Naive thymus-derived CD8-positive, alpha-beta T cell (primary cell): ENCODE measurements at regions not wholly inside any gene's neighbourhood (a gene's known extent, or its start where the extent isn't known, plus 50 kb on each side); places are given as distances from the start of the nearest gene placed in this dataset.
"Not testable (repeated sequence)": the region's sequence is repeated elsewhere in the genome, so short reads cannot be mapped to it uniquely, and the experiment has no call there.

Source experiments
- ATAC-seq, 2 donors: fragments of 150-1000 bp; cut with Tn5 transposase in 1 of 2; sonication (Bioruptor Pico), chemical (Tn5 transposase) in 1 of 2; 1 replicate in 1 of 2; 2 replicates in 1 of 2; pipeline ENCODE4 v1.10.0; 2021; ENCODE audit warnings: mild to moderate bottlenecking in 2 of 2, moderate library complexity in 2 of 2
- POLR2A ChIA-PET: fragments of 350-600 bp; sonication (Branson Sonifier 250); formaldehyde crosslinking; loops from one replicate; lab custom pipeline; 2021; ENCODE audit warnings: antibody characterized with exemption; lab: Charles Lee
- DNase-seq, 10 donors: peaks; one replicate each; pipeline versions ENCODE4 v3.0.0 to v3.0.0-alpha.2; 2020 to 2022
- H3K27ac Mint-ChIP-seq, 10 donors: one replicate each; pipeline ENCODE4 v1.8.0; 2020 to 2022; ENCODE audit warnings: mild to moderate bottlenecking in 10 of 10, mixed read lengths in 10 of 10, moderate library complexity in 4 of 10, inconsistent platforms in 1 of 10
- H3K27me3 Mint-ChIP-seq, 5 donors: one replicate each; pipeline ENCODE4 v1.8.0; 2021 to 2022; ENCODE audit warnings: mixed read lengths in 5 of 5
- H3K36me3 Mint-ChIP-seq, 3 donors: one replicate each; pipeline ENCODE4 v1.8.0; 2020 to 2022; ENCODE audit warnings: mixed read lengths in 3 of 3, mild to moderate bottlenecking in 2 of 3, inconsistent platforms in 1 of 3
- H3K4me1 Mint-ChIP-seq, 4 donors: one replicate each; pipeline ENCODE4 v1.8.0; 2021 to 2022; ENCODE audit warnings: mixed read lengths in 4 of 4
- H3K4me3 Mint-ChIP-seq, 10 donors: one replicate each; pipeline ENCODE4 v1.8.0; 2020 to 2022; ENCODE audit warnings: mild to moderate bottlenecking in 10 of 10, mixed read lengths in 10 of 10, moderate library complexity in 6 of 10, inconsistent platforms in 1 of 10
- H3K9me3 Mint-ChIP-seq, 9 donors: one replicate each; pipeline ENCODE4 v1.8.0; 2020 to 2022; ENCODE audit warnings: mixed read lengths in 9 of 9, mild to moderate bottlenecking in 3 of 9, inconsistent platforms in 1 of 9, moderate library complexity in 1 of 9

DNA sequence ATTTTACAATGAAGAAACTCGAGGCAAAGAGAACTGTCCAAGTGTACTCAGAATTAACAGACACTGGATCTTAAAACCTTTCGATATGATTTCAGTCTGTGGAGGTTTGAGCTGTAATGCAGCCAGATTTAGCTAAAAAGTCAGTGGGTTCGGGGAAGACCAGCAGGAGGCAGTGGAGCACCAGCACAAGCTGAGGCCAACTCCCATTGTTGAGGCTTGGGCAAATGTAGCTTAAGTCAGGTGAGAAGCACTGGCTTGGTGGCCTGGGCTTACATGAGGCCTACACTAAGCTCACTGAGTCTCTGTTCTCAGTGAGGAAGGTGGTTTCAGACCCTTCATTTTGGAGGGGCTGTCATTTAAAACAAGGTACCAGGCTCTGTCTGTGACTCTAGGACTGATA, 1841.5 kb downstream of the KHDRBS2 start:
- H3K4me1 Mint-ChIP-seq, H3K27me3 Mint-ChIP-seq, POLR2A ChIA-PET, H3K4me3 Mint-ChIP-seq, DNase-seq, ATAC-seq, H3K36me3 Mint-ChIP-seq, H3K27ac Mint-ChIP-seq: not testable (repeated sequence)
- peaks cover 0 to 13% (median 2%) of the 10 kb centered on the region in 9 donors for H3K9me3 Mint-ChIP-seq

- POLR2A ChIA-PET, ATAC-seq, H3K27me3 Mint-ChIP-seq, H3K4me3 Mint-ChIP-seq, H3K27ac Mint-ChIP-seq, DNase-seq, H3K36me3 Mint-ChIP-seq, H3K4me1 Mint-ChIP-seq: not testable (repeated sequence)
- peaks cover 0 to 21% (median 10%) of the 10 kb centered on the region in 9 donors for H3K9me3 Mint-ChIP-seq
Observed at GRCh38 chr6:60439709-60440108, 1846.3 kb downstream of the KHDRBS2 start.

DNA sequence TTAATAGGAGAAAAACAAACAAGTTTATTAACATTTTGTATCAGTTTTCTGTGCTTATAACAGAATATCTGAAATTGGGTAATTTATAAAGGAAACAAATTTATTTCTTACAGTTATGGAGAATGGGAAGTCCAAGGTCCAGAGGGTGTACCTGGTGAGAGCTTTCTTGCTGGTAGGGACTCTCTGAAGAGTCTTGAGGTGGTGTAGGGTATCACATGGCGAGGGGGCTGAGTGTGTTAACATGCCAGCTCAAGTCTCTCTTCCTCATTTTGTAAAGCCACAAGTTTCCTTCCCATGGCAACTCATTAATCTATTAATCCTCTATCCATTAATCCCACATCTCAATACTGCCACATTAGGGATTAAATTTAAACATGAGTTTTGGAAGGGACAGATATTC, 1863.3 kb downstream of the KHDRBS2 start:
- DNase-seq, H3K27me3 Mint-ChIP-seq, POLR2A ChIA-PET, ATAC-seq, H3K4me3 Mint-ChIP-seq, H3K4me1 Mint-ChIP-seq, H3K27ac Mint-ChIP-seq, H3K36me3 Mint-ChIP-seq: not testable (repeated sequence)
- H3K9me3 Mint-ChIP-seq: peaks cover 4 to 18% (median 7%) of the 10 kb centered on the region in 9 donors

DNA sequence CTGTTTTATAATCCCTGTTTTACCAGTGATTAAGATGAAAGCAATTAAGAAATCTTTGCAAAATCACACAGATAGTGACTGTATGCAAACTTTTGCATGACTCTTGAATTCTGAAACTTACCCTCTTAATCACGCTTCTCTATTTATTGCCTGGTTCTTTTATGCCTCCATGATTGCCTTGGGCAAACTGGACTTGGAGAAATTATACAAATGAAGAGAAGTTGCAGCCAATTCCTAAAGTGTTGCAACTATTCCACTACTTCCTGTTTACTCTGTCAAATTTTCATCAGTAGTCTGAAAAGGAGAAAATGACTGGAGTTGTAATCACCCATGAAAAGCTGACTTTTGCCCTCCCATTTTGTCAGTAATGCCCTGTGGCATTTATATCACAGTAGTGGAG, 1869.9 kb downstream of the KHDRBS2 start:
- H3K4me3 Mint-ChIP-seq, H3K27me3 Mint-ChIP-seq, ATAC-seq, H3K4me1 Mint-ChIP-seq, POLR2A ChIA-PET, DNase-seq, H3K27ac Mint-ChIP-seq, H3K36me3 Mint-ChIP-seq: not testable (repeated sequence)
- peaks cover 0 to 15% (median 4%) of the 10 kb centered on the region in 9 donors for H3K9me3 Mint-ChIP-seq

GRCh38 chr6:60408747-60409146, 1877.3 kb downstream of the KHDRBS2 start:
- H3K4me1 Mint-ChIP-seq, DNase-seq, H3K4me3 Mint-ChIP-seq, POLR2A ChIA-PET, ATAC-seq, H3K36me3 Mint-ChIP-seq, H3K27me3 Mint-ChIP-seq, H3K27ac Mint-ChIP-seq: not testable (repeated sequence)
- H3K9me3 Mint-ChIP-seq: peaks cover 0 to 14% (median 4%) of the 10 kb centered on the region in 9 donors

DNA sequence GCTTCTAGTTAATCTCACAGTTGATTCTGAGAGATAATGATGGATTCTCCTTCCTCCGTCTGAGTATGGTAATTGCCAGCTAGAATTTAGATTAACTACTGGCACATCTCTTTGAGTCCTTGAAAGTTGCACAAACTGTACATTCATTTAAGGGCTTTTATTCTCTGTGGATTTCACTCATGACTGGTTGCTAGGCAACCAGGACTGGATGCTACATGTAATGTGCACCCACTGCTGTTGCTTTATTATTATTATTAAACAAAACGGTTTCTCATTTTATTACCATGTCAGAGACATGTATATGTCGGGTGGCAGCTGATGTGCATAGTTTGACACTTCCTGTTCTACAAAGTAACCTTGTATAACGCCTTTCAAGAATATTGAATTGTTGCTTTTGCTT, 1882.8 kb downstream of the KHDRBS2 start:
- H3K36me3 Mint-ChIP-seq, H3K4me1 Mint-ChIP-seq, H3K27me3 Mint-ChIP-seq, POLR2A ChIA-PET, ATAC-seq, DNase-seq, H3K4me3 Mint-ChIP-seq, H3K27ac Mint-ChIP-seq: not testable (repeated sequence)
- H3K9me3 Mint-ChIP-seq: peaks cover 0 to 12% (median 3%) of the 10 kb centered on the region in 9 donors

- H3K27ac Mint-ChIP-seq, H3K36me3 Mint-ChIP-seq, H3K27me3 Mint-ChIP-seq, ATAC-seq, H3K4me1 Mint-ChIP-seq, POLR2A ChIA-PET, H3K4me3 Mint-ChIP-seq, DNase-seq: not testable (repeated sequence)
- H3K9me3 Mint-ChIP-seq: peaks cover 0 to 12% (median 3%) of the 10 kb centered on the region in 9 donors
Observed at GRCh38 chr6:60402490-60402889, 1883.5 kb downstream of the KHDRBS2 start.

GRCh38 chr6:60395261-60395660, 1890.8 kb downstream of the KHDRBS2 start:
- POLR2A ChIA-PET, DNase-seq, H3K27me3 Mint-ChIP-seq: not testable (repeated sequence)

GRCh38 chr6:60392969-60393368, 1893.1 kb downstream of the KHDRBS2 start:
- DNase-seq, H3K36me3 Mint-ChIP-seq, H3K4me1 Mint-ChIP-seq, H3K4me3 Mint-ChIP-seq, H3K27ac Mint-ChIP-seq, ATAC-seq, H3K27me3 Mint-ChIP-seq, POLR2A ChIA-PET: not testable (repeated sequence)
- H3K9me3 Mint-ChIP-seq: peaks cover 0 to 26% (median 11%) of the 10 kb centered on the region in 9 donors

More at GRCh38 chr6:60395261-60395660, 1890.8 kb downstream of the KHDRBS2 start:
- not testable (repeated sequence) for H3K36me3 Mint-ChIP-seq, ATAC-seq, H3K4me1 Mint-ChIP-seq, H3K4me3 Mint-ChIP-seq, H3K27ac Mint-ChIP-seq
- peaks cover 0 to 26% (median 11%) of the 10 kb centered on the region in 9 donors for H3K9me3 Mint-ChIP-seq

GRCh38 chr6:60389094-60389493, 1896.9 kb downstream of the KHDRBS2 start:
- H3K27ac Mint-ChIP-seq, DNase-seq, ATAC-seq, POLR2A ChIA-PET, H3K27me3 Mint-ChIP-seq, H3K36me3 Mint-ChIP-seq, H3K4me3 Mint-ChIP-seq, H3K4me1 Mint-ChIP-seq: not testable (repeated sequence)
- peaks cover 0 to 27% (median 11%) of the 10 kb centered on the region in 9 donors for H3K9me3 Mint-ChIP-seq

- H3K36me3 Mint-ChIP-seq, H3K27me3 Mint-ChIP-seq, ATAC-seq, H3K4me1 Mint-ChIP-seq, H3K27ac Mint-ChIP-seq, DNase-seq, H3K4me3 Mint-ChIP-seq, POLR2A ChIA-PET: not testable (repeated sequence)
- peaks cover 0 to 17% (median 7%) of the 10 kb centered on the region in 9 donors for H3K9me3 Mint-ChIP-seq
Observed at GRCh38 chr6:60384614-60385013, 1901.4 kb downstream of the KHDRBS2 start.

DNA sequence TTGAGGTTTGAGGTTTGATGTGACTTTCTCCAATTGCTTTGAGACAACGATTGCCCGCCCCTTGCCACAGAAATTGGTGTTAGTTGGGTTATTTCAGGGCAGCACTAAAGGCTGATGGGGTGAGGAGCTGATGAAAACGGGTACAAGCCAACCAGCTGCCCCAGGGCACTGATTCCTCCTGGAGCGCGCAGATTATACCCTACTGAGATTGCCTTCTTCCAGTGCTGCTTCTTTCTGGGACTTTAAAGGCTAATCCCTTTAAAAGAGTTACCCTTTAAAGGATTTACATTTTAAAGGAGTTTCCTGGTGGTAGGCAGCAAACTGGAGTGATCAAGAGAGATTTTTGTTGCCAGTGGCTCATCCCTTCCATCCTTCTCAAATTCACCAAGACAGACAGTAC, 1903.3 kb downstream of the KHDRBS2 start:
- peaks cover 0 to 28% (median 9%) of the 10 kb centered on the region in 9 donors for H3K9me3 Mint-ChIP-seq
- H3K4me3 Mint-ChIP-seq, H3K27me3 Mint-ChIP-seq, DNase-seq, POLR2A ChIA-PET, H3K4me1 Mint-ChIP-seq, H3K36me3 Mint-ChIP-seq, H3K27ac Mint-ChIP-seq, ATAC-seq: not testable (repeated sequence)

DNA sequence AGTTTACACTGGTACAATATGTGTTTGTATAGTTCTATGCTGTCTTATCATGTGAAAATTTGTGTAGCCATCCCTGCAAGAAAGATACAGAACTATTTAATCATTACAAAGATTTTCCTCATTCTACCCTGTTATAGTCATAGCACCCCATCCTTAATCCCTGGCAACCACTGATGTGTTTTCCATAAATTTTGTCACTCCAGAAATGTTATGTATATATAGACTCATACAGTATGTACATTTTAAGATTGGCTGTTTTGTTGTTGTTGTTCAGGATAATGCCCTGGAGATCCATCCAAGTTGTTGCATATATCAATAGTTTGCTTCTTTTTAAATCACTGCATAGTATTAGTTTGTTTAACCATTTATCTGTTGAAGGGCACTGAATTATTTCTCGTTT, 1911.9 kb downstream of the KHDRBS2 start:
- POLR2A ChIA-PET, H3K4me3 Mint-ChIP-seq, H3K27ac Mint-ChIP-seq, ATAC-seq, DNase-seq, H3K36me3 Mint-ChIP-seq, H3K4me1 Mint-ChIP-seq, H3K27me3 Mint-ChIP-seq: not testable (repeated sequence)
- H3K9me3 Mint-ChIP-seq: peaks cover 0 to 40% (median 16%) of the 10 kb centered on the region in 9 donors

- not testable (repeated sequence) for H3K36me3 Mint-ChIP-seq
Observed at GRCh38 chr6:60367800-60368199, 1918.2 kb downstream of the KHDRBS2 start.

More at GRCh38 chr6:60367800-60368199, 1918.2 kb downstream of the KHDRBS2 start:
- ATAC-seq, DNase-seq, H3K27me3 Mint-ChIP-seq, H3K27ac Mint-ChIP-seq, H3K4me3 Mint-ChIP-seq, POLR2A ChIA-PET, H3K4me1 Mint-ChIP-seq: not testable (repeated sequence)
- H3K9me3 Mint-ChIP-seq: peaks cover 0 to 22% (median 4%) of the 10 kb centered on the region in 9 donors
